Stimulated activated CD8-positive, alpha-beta memory T cell treated with anti-CD3 and anti-CD28 coated beads, Interleukin-12 subunit alpha, Interleukin-12 subunit beta, amount 100 ng/mL, for 1 hour (primary cell): ENCODE measurements at regions not wholly inside any gene's neighbourhood (a gene's known extent, or its start where the extent isn't known, plus 50 kb on each side); places are given as distances from the start of the nearest gene placed in this dataset.
"Not testable (repeated sequence)": the region's sequence is repeated elsewhere in the genome, so short reads cannot be mapped to it uniquely, and the experiment has no call there.

Experiments used
- DNase-seq: peaks from one replicate; pipeline ENCODE4 v3.0.0-alpha.2; 2020; ENCODE audit warnings: low read depth

GRCh38 chr10:43852644-43853214, 204.0 kb upstream of the ZNF32 start:
- no peak for DNase-seq

- DNase-seq = no peak
Measured at GRCh38 chr10:43852149-43852548, 203.5 kb upstream of the ZNF32 start.

DNA sequence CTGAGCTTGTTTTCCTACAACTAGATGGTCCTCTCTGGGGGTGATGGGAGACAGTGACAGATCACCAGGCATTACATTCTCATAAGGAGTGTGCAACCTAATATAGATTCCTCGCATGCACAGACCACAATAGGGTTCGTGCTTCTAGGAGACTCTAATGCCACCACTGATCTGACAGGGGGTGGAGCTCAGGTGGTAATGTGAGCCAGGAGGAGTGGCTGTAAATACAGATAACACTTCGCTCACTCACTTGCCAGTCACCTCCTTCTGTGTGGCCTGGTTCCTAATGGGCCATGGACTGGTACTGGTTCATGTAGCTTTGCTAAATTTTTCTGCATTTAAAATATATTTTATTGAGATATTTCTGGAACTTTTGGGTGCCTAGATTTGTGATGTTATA, 202.3 kb upstream of the ZNF32 start:
- no peak for DNase-seq

DNA sequence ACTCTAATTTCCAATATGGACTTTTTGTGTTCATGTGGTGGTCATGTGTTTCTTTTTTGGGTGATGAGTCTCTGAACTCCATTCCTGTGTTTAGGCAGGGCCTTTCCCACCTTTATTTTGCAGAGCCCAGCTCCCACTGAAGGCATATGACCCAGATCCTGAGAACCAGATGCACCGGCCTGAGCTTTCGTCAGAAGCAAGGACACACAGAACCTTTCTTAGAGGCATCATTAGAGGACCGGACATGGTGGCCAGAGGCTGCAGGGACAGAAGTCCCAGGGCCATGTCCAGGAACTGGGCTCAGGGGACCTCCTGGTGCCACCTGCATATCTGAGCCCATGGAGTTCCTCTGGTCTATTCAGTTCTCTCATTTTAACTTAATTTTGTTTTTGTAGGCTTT, 200.9 kb upstream of the ZNF32 start:
- no peak for DNase-seq

GRCh38 chr10:43846968-43847367, 198.3 kb upstream of the ZNF32 start:
- no peak for DNase-seq

DNA sequence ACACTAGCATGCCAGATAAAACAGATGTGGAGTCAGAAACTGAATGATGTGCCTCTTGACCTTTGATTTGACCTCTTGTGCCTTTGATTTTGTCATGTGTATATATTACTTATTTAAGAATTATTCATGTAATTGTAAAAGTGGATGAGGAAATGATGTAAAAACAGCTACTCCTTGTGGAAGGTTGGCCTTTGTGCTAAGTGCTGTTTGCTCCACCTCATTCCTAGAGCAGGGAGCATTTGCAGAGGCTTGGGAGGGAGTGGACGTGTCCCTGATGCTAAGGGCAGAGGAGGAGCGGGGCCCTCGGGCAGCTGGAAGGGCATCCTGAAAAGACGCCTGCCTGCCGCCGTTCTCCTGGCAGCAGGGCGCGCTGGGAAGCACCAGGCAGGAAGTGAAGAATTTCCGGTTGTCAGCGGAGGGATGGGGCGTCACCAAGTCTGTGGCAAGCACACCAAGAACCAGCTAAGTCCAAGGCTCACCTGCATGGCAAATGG, 197.6 kb upstream of the ZNF32 start:
- no peak for DNase-seq

- DNase-seq = no peak
Measured at GRCh38 chr10:43845121-43845520, 196.4 kb upstream of the ZNF32 start.

DNA sequence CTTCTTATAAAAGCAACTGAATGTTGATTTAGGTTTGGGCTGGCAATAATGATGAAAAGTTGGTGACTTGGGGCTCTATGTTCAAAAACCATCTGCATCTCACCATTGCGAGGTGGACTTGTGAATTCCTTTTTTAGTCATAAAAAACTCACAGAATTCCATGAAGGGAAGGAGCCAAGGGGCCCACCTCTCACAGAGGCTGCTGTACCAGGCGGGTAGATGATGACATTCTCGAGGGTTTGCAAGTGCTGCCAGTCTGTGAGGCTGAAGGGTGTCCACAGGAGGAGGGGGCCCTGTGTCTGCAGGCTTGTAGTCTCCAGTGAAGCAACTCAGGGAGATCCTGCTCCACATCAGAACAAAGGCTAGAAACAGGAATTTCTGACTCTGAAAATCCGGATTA, 195.5 kb upstream of the ZNF32 start:
- no peak for DNase-seq

GRCh38 chr10:43843321-43844101, 194.8 kb upstream of the ZNF32 start:
- DNase-seq = no peak

- DNase-seq = no peak
Measured at GRCh38 chr10:43842496-43842895, 193.8 kb upstream of the ZNF32 start.

GRCh38 chr10:43842072-43842471, 193.4 kb upstream of the ZNF32 start:
- DNase-seq = no peak

DNA sequence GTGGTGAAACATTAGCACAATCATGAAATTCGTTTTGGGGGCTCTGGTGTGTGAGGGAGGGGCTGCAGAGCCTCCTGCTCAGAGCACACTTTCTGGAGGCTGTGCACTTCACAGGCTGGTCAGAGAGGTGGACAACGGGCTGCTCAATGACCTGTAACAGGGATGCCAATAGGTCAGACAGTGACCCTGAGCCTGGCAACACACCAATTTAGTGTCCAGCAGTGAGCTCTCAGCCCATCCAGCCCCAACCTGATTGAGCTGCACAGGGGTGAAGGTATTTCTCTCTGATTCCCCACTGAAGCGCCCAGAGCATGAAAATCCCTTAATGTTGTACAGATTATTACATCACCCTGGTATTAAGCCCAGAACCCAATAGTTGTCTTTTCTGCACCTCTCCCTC, 191.3 kb upstream of the ZNF32 start:
- no peak for DNase-seq

- DNase-seq = not testable (repeated sequence)
Measured at GRCh38 chr10:43834751-43835150, 186.1 kb upstream of the ZNF32 start.

- DNase-seq = no peak
Measured at GRCh38 chr10:43827853-43828252, 179.2 kb upstream of the ZNF32 start.

GRCh38 chr10:43825984-43826383, 177.3 kb upstream of the ZNF32 start:
- DNase-seq = no peak

DNA sequence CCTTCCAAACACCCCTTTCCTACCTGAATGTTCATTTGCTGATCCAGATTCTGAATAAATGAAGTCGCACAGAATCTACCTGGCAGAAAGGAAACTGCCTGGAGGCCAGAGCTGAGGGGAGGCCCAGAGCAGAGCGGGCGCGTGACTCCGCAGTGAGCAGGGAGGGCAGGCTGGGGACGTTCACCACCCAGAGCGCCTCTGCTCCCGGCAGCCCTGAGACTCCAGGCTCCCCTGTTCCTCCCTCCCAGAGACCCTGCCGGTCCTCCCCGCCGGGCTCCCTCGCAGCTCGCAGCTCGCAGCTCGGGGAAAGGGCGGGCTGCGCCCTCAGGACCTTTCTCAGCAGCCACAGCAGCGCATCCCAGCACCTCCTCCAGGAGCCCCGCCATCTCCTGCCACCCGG, 176.7 kb upstream of the ZNF32 start:
- no peak for DNase-seq

DNA sequence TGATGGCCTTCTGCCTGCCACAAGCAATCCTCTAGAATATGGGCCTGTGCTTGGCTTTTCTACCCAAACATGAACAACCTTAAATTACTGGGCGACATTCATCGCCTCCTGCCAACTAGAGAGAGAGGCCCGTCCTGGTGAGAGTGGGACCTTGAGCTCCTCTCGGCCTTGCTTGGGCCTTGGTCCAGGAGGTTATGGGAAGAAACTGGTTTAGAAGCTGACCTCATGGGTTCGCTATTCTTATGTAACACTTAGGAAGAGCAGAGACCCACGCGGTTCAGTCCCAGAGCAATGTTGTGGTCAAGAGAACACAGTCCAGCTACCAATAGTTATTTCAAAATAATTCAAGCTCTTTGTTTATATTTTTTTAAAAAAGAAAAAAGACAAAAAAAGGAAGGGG, 176.3 kb upstream of the ZNF32 start:
- DNase-seq = no peak

DNA sequence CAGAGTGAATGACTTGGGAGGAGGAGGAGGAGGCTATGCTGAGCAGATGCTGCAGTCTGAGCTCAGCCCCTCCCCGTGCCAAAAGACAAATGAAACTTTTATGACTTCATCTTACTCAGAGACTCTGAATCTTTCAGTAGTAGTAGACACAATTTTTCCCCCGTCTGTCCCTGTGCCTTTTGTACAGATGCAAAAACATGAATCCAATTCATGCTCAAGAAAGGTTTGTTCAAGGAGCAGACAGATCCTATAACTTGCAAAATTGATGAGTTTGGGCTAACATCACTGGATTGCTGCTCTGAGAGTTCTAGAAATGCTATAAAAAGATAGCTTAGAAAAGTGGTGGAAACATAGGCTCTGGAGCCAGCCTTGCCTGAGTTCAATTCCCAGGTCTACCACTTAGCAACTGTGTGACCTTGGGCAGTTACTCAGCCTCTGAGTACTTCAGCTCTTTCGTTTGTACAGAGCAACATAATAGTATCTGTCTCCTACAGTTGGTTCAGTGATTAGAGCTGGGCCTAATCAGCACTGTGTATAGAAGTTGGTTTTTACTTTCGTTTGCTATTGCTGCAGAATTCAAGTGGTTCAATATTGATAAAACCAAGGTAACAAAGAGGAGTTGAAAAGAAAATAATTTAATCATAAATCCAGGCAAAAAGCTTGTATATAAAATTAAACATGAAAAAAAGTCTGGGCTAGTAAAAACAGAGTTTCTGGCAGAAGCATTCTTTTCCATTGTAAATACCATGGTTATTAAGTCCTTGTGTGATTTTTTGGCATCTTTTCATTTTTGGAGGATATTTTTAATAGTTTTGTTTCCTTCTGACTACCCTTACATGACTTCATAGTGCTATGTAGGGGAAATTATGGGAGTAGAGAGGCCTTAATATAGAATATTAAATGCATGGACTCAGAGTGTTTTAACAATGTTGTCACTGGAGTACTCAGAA, 174.2 kb upstream of the ZNF32 start:
- no peak for DNase-seq

DNA sequence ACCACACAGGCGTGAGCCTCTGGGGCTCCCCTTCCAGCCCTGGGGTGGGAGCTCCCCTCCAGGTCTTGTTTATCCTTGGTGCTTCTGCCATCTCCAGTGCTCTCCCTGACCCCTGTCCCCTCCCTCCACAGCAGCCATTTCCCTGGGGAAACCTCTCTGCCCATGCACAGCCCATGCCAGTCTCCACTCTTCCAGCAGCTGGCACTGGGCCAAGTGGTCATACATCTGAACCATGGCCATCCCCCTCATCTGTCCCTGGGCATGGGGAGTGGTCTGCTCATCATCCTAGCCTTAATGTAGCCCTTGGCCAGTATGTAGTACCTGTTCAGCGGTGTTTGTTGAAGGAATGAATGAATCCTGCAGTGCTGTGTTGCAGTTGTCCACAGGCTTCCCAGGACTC, 172.4 kb upstream of the ZNF32 start:
- no peak for DNase-seq

DNA sequence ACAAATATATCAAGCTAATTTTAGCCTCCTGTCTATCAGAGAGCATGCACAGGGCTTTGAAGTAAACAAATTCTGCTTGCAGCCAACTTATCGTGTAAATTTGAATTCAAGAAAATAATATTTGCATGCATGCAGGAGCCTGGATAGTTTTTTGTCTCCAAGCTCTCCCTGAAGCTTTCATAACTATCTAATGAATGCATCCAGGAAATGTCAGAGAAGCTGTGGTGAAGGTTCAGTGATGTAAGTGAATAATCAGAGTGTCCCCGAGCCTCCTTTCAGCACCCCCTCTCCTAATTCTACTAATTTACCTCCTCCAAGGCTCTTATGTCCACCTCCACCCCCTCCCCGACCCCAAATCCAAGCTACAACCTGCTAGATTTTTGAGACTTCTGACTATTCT, 172.0 kb upstream of the ZNF32 start:
- no peak for DNase-seq

- no peak for DNase-seq
Measured at GRCh38 chr10:43819464-43820230, 171.0 kb upstream of the ZNF32 start.

DNA sequence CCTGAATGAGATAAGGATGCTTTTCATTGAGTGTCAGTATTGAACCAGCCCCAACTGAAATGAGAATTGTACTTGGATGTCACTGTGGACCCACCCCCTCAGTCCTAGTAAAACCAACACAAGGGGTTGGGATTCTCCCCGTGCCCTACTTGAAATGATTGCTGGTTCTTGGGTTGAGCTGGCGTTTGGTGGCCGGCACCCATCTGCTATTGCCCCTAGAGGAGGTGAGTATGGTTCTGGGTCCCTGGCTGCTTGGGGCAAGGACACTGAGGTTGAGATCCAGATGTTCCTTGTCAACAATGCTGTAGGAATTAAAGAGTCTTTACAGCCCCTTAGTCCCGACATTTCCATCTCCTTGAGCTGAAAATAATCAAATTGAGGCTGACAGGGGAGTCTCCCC, 170.0 kb upstream of the ZNF32 start:
- no peak for DNase-seq
